HepG2 (cell line): ENCODE measurements at regions not wholly inside any gene's neighbourhood (a gene's known extent, or its start where the extent isn't known, plus 50 kb on each side); places are given as distances from the start of the nearest gene placed in this dataset.

ENCODE experiments used
- ATAC-seq: fragments of 200-7000 bp; cut with Tn5 transposase; 3 replicates; pipeline ENCODE4 v1.9.1; 2020; ENCODE audit warnings: mild to moderate bottlenecking, moderate library complexity
- BruUV-seq: library from RNA; stranded (reverse); fragments of 400-500 nt; replicated peaks from 2 replicates; lab custom pipeline; 2021; lab: Mats Ljungman, UMichigan
- CTCF ChIA-PET: fragments of 300-600 bp; formaldehyde crosslinking; extraction: SDS; loops from one replicate; lab custom pipeline; 2021; ENCODE audit warnings: low total read pairs, inconsistent platforms, low intra/inter-chr PET ratio; lab: Yijun Ruan, JAX
- POLR2A ChIA-PET: fragments of 350-600 bp; sonication (Branson Sonifier 250); formaldehyde crosslinking; loops from one replicate; lab custom pipeline; 2020; ENCODE audit warnings: antibody characterized with exemption, inconsistent platforms; lab: Yijun Ruan, JAX
- DNase-seq: peaks from one replicate; pipeline ENCODE4 v3.0.0-alpha.2; 2015; ENCODE audit warnings: low spot score
- FAIRE-seq: peaks from 3 replicates; lab custom pipeline; 2011; peaks lifted over from hg19 to GRCh38; lab: Jason Lieb, UNC
- H2AFZ ChIP-seq: one replicate; pipeline ENCODE4 v1.6.1; 2011; ENCODE audit warnings: low read length, inconsistent platforms
- H3K27ac ChIP-seq: fragments of 300-600 bp; 3 replicates; pipeline ENCODE4 v1.8.0; 2011; ENCODE audit warnings: mixed run types, mild to moderate bottlenecking, mixed read lengths, low read length, inconsistent platforms; ENCODE audit not compliant: insufficient read depth; ENCODE audit errors: extremely low read length
- H3K27me3 ChIP-seq, 2 experiments: fragments of 200-600 bp in 1 of 2; 2 replicates in 1 of 2; 3 replicates in 1 of 2; pipeline versions ENCODE4 v1.6.0 to v1.8.0; 2011; ENCODE audit warnings: low read length in 2 of 2, mild to moderate bottlenecking in 2 of 2, moderate library complexity in 2 of 2, inconsistent platforms in 1 of 2; ENCODE audit not compliant: insufficient read depth in 2 of 2, control insufficient read depth in 1 of 2
- H3K36me3 ChIP-seq, 2 experiments: fragments of 200-600 bp in 1 of 2; replicated peaks in 1 of 2; 2 replicates in 1 of 2; 3 replicates in 1 of 2; pipeline versions ENCODE4 v1.5.1 to v1.8.0; 2011; ENCODE audit warnings: low read length in 2 of 2, inconsistent platforms in 1 of 2; ENCODE audit not compliant: insufficient read depth in 2 of 2, control insufficient read depth in 1 of 2
- H3K4me1 ChIP-seq: 2 replicates; pipeline ENCODE4 v1.5.1; 2012; ENCODE audit warnings: low read length, inconsistent platforms; ENCODE audit not compliant: insufficient read depth
- H3K4me2 ChIP-seq: 2 replicates; pipeline ENCODE4 v1.6.0; 2011; ENCODE audit warnings: low read depth, low read length, inconsistent platforms
- H3K4me3 ChIP-seq, 3 experiments: fragments of 200-600 bp in 1 of 3; sonication (generic), shearing (Covaris generic) in 1 of 3; replicated peaks in 1 of 3; 2 replicates each; pipeline ENCODE4 v1.5.1; 2011 to 2016; ENCODE audit warnings: low read length in 3 of 3, inconsistent platforms in 2 of 3, low read depth in 2 of 3, mild to moderate bottlenecking in 2 of 3, control low read depth in 1 of 3, mixed read lengths in 1 of 3; ENCODE audit not compliant: insufficient read depth in 1 of 3
- H3K79me2 ChIP-seq: one replicate; pipeline ENCODE4 v1.6.1; 2011; ENCODE audit warnings: low read length, inconsistent platforms; ENCODE audit not compliant: insufficient read depth
- H3K9ac ChIP-seq: 2 replicates; pipeline ENCODE4 v1.6.0; 2011; ENCODE audit warnings: mild to moderate bottlenecking, low read depth, low read length, inconsistent platforms; ENCODE audit not compliant: insufficient read depth
- H3K9me3 ChIP-seq: 2 replicates; pipeline ENCODE4 v1.5.1; 2012; ENCODE audit warnings: mild to moderate bottlenecking, low read length
- H4K20me1 ChIP-seq: 2 replicates; pipeline ENCODE4 v1.6.0; 2011; ENCODE audit warnings: inconsistent platforms, mild to moderate bottlenecking, low read length, moderate library complexity; ENCODE audit not compliant: insufficient read depth
- ATF7 ChIP-seq, 2 experiments: fragments of 450-650 bp in 1 of 2; sonication (generic) in 1 of 2; formaldehyde crosslinking in 1 of 2; IDR thresholded peaks; 2 replicates each; pipeline versions ENCODE4 v1.4.0 to v1.6.1; 2016 to 2020; ENCODE audit warnings: antibody characterized with exemption in 1 of 2, mild to moderate bottlenecking in 1 of 2, missing genetic modification reagents in 1 of 2
- CREB1 ChIP-seq, 2 experiments: fragments of 450-650 bp in 1 of 2; IDR thresholded peaks; 2 replicates each; pipeline ENCODE4 v1.6.1; 2016 to 2017; ENCODE audit warnings: control low read depth in 1 of 2, mild to moderate bottlenecking in 1 of 2, missing compliant biosample characterization in 1 of 2, missing genetic modification characterization in 1 of 2
- IKZF1 ChIP-seq: fragments of 450-650 bp; IDR thresholded peaks from 2 replicates; pipeline ENCODE4 v1.7.1; 2016
- MBNL3 ChIP-seq: fragments of 250-450 bp; sonication (Bioruptor Pico); conservative IDR thresholded peaks from 2 replicates; pipeline ENCODE4 v1.8.0; 2022; ENCODE audit warnings: mild to moderate bottlenecking, inconsistent platforms
- PAF1 ChIP-seq: IDR thresholded peaks from 2 replicates; pipeline ENCODE4 v1.6.1; 2016; ENCODE audit warnings: missing genetic modification reagents, missing compliant biosample characterization
- RCOR2 ChIP-seq: IDR thresholded peaks from 2 replicates; pipeline ENCODE4 v1.6.1; 2016; ENCODE audit warnings: missing biosample characterization, missing genetic modification reagents
- RNF2 ChIP-seq: fragments of 450-650 bp; conservative IDR thresholded peaks from 2 replicates; pipeline ENCODE4 v1.6.1; 2016; ENCODE audit warnings: low read depth
- SATB2 ChIP-seq: sonication (generic); formaldehyde crosslinking; IDR thresholded peaks from 2 replicates; pipeline ENCODE4 v1.5.0; 2020; ENCODE audit warnings: missing genetic modification reagents
- ZBTB42 ChIP-seq: sonication (generic); formaldehyde crosslinking; IDR thresholded peaks from 2 replicates; pipeline ENCODE4 v1.5.0; 2020; ENCODE audit warnings: mild to moderate bottlenecking, missing genetic modification reagents
- ZNF263 ChIP-seq: sonication (generic); formaldehyde crosslinking; IDR thresholded peaks from 2 replicates; pipeline ENCODE4 v1.4.0; 2020; ENCODE audit warnings: missing genetic modification reagents
- ZNF296 ChIP-seq: sonication (generic); formaldehyde crosslinking; conservative IDR thresholded peaks from 2 replicates; pipeline ENCODE4 v1.5.0; 2020; ENCODE audit warnings: mild to moderate bottlenecking, missing genetic modification reagents
- ZNF780A ChIP-seq: sonication (generic); formaldehyde crosslinking; IDR thresholded peaks from 2 replicates; pipeline ENCODE4 v1.8.0; 2022; ENCODE audit warnings: mild to moderate bottlenecking, missing genetic modification reagents, moderate library complexity
- in situ Hi-C: cut with HindIII; loops from 2 replicates; pipeline ENCODE4 v1.10.0; 2017; ENCODE audit warnings: low pct_unique_long_range_greater_than_20kb; ENCODE audit not compliant: extremely low pct_ligation_motif_present
- intact Hi-C: fragments of 100-400 bp; cut with micrococcal nuclease; formaldehyde crosslinking; loops from one replicate; pipeline ENCODE4 v1.10.0; 2022; ENCODE audit not compliant: unreplicated experiment
- TF ChIP-seq, protein P1 (sequence below): sonication (generic); formaldehyde crosslinking; IDR thresholded peaks from 2 replicates; pipeline ENCODE4 v1.9.0; 2022; ENCODE audit warnings: missing genetic modification reagents, mild to moderate bottlenecking, borderline replicate concordance

DNA sequence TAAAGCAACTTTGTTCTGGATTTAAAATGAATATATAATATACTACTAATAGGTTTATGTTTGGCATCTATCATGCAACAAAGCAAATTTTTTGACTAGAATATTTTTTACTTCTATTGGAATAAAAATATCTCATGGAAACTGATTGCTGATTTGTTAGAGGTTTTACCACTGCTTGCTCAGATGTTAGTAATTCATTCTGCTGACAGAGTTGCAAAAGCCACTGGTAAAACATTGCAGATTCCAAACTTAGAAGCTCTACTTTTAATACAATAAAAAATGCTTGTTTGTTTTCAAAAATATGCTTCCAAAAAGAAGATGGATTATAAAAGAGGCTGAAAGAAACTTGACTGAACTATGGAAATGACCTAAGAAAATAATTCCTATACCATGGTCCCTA lies 795.2 kb downstream of the PCDH18 start:
- H3K4me1 ChIP-seq = no peaks in the 10 kb centered on the region
- no peak overlapping the region for H3K4me2 ChIP-seq
- H3K4me3 ChIP-seq = no peak overlapping the region
- TF ChIP-seq ZNF296 (CRISPR knock-in tag) (no peak), RCOR2 (CRISPR knock-in tag) (no peak), ATF7 (IDR thresholded peaks at IDR 0.05) (no peak), ATF7 (CRISPR knock-in tag; IDR thresholded peaks at IDR 0.05) (no peak), MBNL3 (no peak), IKZF1 (no peak), SATB2 (CRISPR knock-in tag) (no peak), PAF1 (CRISPR knock-in tag) (no peak), ZNF263 (CRISPR knock-in tag) (no peak), RNF2 (no peak), CREB1 (IDR thresholded peaks at IDR 0.05) (no peak), CREB1 (CRISPR knock-in tag; IDR thresholded peaks at IDR 0.05) (no peak), ZBTB42 (CRISPR knock-in tag) (no peak), ZNF780A (CRISPR knock-in tag) (no peak)
- TF ChIP-seq, protein P1, sequence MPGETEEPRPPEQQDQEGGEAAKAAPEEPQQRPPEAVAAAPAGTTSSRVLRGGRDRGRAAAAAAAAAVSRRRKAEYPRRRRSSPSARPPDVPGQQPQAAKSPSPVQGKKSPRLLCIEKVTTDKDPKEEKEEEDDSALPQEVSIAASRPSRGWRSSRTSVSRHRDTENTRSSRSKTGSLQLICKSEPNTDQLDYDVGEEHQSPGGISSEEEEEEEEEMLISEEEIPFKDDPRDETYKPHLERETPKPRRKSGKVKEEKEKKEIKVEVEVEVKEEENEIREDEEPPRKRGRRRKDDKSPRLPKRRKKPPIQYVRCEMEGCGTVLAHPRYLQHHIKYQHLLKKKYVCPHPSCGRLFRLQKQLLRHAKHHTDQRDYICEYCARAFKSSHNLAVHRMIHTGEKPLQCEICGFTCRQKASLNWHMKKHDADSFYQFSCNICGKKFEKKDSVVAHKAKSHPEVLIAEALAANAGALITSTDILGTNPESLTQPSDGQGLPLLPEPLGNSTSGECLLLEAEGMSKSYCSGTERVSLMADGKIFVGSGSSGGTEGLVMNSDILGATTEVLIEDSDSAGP = no peak
- in situ Hi-C loops (no loop called here), intact Hi-C loops (no loop called here)
- H3K27me3 ChIP-seq = no peaks in the 10 kb centered on the region; a peak in 1 of 5 replicates
- no peak for DNase-seq
- H3K36me3 ChIP-seq = no peaks in the 10 kb centered on the region
- H3K9ac ChIP-seq = no peak overlapping the region
- ChIA-PET CTCF (no interaction called here), POLR2A (no interaction called here)
- no peaks in the 10 kb centered on the region for H3K9me3 ChIP-seq
- no peak overlapping the region for H2AFZ ChIP-seq
- no peak for FAIRE-seq
- no TSS peak for BruUV-seq
- ATAC-seq = no peak
- no peaks in the 10 kb centered on the region for H4K20me1 ChIP-seq
- H3K27ac ChIP-seq = no peak overlapping the region
- no peaks in the 10 kb centered on the region for H3K79me2 ChIP-seq
